ENCODE measurements at regions not wholly inside any gene's neighbourhood (a gene's known extent, or its start where the extent isn't known, plus 50 kb on each side); places are given as distances from the start of the nearest gene placed in this dataset.
"Not testable (repeated sequence)": the region's sequence is repeated elsewhere in the genome, so short reads cannot be mapped to it uniquely, and the experiment has no call there.

DNA sequence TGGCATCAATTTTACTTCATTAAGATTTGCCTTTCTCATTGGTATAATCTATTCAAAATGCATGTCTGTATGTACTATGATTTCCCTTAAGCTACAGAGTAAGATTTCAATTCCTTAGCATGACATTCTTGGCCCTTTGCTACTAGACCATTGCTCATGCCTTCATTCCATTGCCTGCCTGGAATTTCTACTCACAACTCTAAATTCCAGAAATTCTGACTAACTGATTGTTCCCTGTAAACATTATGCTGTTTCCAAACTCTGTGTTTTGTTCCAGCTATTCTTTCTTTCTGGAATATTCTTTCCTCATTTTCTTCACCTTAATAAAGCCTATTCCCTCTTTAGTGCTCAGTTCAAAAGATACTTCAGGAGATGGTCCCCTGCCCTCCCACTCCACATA is 568.8 kb upstream of the SEMA6A start:
- no peak for DNase-seq (ENCODE audit: low read depth)

DNA sequence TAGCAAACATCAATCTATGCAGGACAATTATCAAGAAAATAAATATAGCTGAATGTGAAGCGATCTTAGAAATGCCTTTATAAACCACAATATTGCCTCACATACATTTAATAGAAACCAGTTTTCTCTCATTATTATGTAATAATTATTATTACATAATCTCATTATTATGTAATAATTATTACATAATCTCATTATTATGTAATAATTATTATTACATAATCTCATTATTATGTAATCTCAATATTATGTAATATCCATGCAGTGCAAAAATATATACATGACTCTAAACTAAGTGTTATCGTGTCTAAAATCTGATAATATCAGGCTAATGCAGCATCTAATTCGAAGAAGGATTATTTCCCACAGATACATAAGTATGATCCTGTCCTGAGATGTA is 563.9 kb upstream of the SEMA6A start:
- no peak for DNase-seq (ENCODE audit: low read depth)

DNA sequence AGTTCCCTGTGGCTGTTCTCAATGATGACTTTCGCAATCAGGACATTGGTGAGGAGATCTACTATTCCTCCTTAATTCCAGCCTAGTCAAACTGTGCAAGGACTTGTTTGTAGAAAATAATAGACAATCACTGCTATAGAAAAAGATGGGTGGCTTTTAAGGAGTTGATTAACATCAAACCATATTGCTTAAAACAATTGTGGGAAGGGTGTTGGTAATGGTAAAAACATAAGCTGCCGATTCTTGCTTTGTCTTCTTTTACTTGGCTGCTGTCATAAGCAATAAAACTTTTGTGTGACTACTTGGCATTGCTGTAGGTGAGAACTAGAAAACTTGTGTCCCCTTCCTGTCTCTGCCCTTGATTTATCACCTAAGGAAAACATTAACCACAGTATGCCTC is 561.2 kb upstream of the SEMA6A start:
- no peak for DNase-seq (ENCODE audit: low read depth)

DNA sequence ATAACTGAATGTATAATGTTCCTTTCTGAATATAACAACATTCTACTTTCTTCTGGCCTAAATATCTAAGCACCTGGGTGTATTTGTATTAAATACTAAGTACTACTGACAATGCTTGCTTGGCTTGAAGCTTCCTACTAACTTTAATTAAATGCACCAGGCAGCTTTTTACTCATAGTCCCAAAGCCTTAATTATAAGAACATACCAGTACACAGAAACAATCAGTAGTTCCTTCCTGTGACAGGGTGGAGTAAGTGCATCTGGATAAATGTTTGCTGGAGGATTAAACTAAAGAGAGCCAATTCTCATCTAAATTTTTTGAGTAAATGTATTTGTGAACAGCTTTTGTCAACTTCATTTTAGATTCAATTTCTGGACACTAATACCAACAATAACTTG is 558.6 kb upstream of the SEMA6A start:
- no peak for DNase-seq (ENCODE audit: low read depth)

DNA sequence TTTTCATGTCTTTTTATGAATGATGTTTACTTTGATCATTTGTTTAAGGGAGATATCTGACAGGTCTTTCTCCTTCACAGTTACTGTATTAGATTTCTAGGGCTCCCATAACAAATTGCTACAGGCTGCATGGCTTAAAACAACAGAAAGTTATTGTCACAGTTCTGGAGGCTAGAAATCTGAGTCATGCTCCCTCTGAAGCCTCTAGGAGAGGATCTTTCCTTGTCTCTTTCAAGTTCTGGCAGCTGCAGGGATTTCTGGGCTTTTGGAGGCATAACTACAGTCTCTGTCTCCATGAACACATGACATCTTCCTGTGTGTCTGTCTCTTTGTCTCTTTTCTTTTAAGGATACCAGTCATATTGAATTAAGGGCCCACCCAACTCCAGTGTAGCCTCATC is 557.3 kb upstream of the SEMA6A start:
- no peak for DNase-seq (ENCODE audit: low read depth)

- no peak for DNase-seq (ENCODE audit: low read depth)
Observed at GRCh38 chr5:117131048-117131679, 556.5 kb upstream of the SEMA6A start.

GRCh38 chr5:117118499-117118898 is 543.9 kb upstream of the SEMA6A start:
- no peak for DNase-seq (ENCODE audit: low read depth)

- not testable (repeated sequence) for DNase-seq (ENCODE audit: low read depth)
Observed at GRCh38 chr5:117117314-117117713, 542.7 kb upstream of the SEMA6A start.

GRCh38 chr5:117110548-117110947 is 535.9 kb upstream of the SEMA6A start:
- DNase-seq (ENCODE audit: low read depth) = no peak

DNA sequence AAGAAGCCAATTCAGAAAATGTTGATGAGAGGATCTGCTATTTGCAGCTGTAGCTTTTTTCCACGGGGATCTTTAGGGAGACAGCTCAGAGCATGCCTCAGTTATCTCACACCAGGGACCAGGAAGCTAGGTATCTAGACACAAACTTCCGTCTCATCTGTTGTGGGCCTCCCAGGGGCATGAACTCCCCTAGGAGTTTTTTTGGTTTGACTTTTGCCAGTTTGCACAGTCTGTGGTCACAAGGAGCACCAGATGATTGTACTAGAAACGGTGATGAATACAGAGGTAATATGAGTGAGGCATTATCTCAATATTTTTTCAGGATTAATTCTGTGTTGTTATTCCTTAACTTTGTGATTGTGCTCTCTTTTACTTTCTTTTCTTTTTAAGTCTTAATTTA is 533.2 kb upstream of the SEMA6A start:
- DNase-seq (ENCODE audit: low read depth) = no peak

DNA sequence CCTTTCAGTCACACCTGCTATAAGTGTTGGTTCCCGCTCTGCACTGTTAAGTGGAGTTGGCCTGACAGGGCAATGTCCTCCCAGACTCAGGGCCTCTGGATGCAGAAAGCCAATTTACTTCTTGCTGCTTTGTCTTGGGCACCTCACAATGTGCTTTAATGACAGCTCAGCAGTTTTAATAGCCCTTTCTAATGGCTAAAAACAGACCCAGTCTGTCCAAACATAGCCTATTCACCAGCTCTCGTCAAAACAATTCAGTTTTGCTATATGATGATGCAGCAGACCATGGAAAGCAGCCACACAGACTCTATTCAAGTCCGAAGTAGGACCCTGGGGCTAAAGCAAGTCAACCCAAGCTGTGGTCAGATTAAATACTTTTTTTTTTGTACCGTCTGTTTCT is 529.1 kb upstream of the SEMA6A start:
- no peak for DNase-seq (ENCODE audit: low read depth)

- no peak for DNase-seq (ENCODE audit: low read depth)
Observed at GRCh38 chr5:117102591-117102990, 528.0 kb upstream of the SEMA6A start.

DNA sequence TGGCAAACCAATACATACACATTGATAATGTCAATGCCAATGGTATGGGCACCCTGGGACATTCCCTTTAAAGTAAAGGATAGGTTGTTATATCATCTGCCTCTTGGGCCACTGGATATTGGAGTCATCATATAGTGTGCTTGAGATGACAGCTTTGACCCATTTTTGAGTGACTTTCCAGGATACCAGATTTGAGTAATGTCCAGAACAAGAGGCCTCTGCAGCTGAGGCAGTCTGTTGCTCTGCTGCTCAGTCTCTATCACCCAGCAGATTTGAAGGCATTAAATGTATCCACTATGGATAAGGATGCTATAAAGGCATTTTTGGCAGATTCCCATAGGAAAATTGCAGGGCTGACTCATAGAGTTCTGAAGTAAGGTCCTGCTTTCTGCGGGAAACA is 525.6 kb upstream of the SEMA6A start:
- no peak for DNase-seq (ENCODE audit: low read depth)

GRCh38 chr5:117098094-117098493 is 523.5 kb upstream of the SEMA6A start:
- DNase-seq (ENCODE audit: low read depth) = no peak

- no peak for DNase-seq (ENCODE audit: low read depth)
Observed at GRCh38 chr5:117095346-117096332, 521.0 kb upstream of the SEMA6A start.

DNA sequence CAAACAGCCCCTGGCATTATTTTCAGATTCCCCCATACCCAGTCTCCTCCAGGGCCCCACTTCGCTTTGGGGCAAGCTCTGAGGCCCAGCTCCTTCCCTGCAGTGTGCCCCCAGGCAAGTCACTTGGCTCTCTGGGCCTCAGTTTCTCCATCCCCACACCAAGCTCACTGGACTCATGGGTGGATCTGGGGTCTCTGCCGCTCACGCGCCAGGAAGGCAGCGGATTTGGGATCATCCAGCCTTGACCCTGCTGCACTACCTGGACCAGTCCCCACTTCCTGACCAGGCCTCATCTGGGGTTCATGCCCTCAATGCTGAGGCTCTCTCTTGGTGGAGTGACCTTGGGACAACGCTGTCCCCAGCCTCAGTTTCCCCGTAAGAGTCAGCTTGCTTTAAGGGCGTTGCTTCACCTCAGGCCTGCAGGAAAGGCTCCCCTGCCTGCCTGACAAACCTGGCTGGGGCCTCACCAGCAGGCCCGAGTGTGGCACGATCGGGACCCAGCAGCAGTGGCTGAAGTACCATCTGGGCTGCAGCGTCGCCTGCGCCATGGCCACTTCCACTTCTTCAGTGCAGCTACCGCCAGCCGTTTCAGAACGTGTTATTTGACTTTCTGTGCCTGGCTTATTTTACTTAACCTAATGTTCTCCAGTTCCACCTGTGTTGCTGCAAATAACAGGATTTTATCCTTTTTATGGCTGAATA is 519.6 kb upstream of the SEMA6A start:
- no peak for DNase-seq (ENCODE audit: low read depth)

DNA sequence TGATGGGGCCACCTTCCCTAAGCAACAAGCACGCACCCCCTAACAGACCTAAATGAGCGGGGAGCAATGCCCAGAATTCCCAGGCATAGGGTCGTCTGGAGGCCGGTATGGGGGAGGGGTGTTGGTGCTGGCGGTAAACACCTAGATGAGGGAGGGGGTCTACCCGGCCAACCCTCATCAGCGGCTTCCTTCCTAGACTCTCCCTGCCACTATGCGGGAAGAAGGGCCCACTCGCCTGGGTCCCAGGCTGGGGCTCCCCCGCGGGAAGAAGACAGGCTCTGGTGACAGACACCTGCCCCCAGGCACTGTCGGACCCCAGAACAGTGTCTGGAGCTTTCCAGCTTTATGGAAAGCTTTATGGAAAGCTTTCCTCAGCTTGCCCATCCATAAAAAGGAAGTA is 519.0 kb upstream of the SEMA6A start:
- no peak for DNase-seq (ENCODE audit: low read depth)

DNA sequence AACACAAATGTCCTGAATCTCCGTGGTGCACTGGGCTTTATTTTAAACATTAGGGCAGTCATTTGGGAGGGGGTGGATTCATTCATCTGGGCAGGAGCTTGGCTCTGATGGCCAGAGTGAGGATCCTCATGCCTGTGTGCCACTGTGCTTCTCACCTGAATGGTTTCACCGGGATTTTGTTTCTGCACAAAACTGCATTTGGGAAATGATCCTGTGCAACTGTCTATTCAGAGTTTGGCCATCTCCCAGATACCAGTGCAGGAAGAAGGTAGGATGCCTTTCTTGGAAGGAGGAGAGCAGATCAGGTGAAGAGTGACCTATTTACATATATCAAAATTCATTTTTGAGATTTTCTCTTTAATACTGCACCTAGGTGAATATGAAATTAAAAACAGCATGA is 514.4 kb upstream of the SEMA6A start:
- no peak for DNase-seq (ENCODE audit: low read depth)

DNA sequence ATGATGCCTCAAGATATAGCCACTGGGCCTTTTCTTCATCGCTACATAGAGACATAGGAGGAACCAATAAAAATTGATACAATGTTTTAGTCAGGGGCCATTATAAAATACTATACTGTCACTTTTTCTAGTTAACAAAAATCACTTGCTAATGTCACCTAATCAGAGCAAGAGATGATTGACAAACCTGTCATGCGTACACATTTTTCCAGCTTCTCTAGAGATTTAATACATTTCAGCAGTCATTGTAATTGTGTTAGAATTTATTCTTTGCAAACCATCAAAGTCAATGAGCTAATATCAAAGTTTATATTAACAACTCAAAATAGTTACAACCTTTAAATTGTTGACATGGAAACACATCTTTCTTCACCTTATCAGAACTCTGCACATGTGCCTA is 513.6 kb upstream of the SEMA6A start:
- no peak for DNase-seq (ENCODE audit: low read depth)

- DNase-seq (ENCODE audit: low read depth) = no peak
Observed at GRCh38 chr5:117084067-117084466, 509.4 kb upstream of the SEMA6A start.

GRCh38 chr5:117082977-117083376 is 508.4 kb upstream of the SEMA6A start:
- DNase-seq (ENCODE audit: low read depth) = no peak

- DNase-seq (ENCODE audit: low read depth) = no peak
Observed at GRCh38 chr5:117077142-117077541, 502.5 kb upstream of the SEMA6A start.

DNA sequence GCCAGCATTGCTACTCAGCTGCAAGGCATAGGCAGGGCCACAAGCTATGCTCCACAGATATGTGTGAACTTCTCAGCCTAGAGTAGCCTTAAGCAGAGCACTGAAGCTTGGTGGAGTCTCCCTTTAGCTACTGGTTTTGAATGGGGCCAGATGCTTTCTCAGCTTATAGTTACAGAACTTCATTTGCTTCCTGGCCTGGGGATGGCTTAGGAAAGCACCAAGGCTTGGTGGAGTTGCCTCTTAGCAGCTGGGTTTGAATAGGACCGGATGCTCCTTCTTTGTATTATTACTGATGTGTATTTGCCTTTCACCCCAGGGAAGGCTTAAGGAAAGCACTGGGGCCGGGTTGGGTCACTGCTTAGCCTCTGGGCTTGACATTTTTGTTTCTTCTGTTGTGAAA is 497.8 kb upstream of the SEMA6A start:
- no peak for DNase-seq (ENCODE audit: low read depth)

Data from CMK (cell line).